NCI-H446 treated with DMSO at 0.1 percent for 48 hours (cell line): ENCODE measurements at regions not wholly inside any gene's neighbourhood (a gene's known extent, or its start where the extent isn't known, plus 50 kb on each side); places are given as distances from the start of the nearest gene placed in this dataset.
"Not testable (repeated sequence)": the region's sequence is repeated elsewhere in the genome, so short reads cannot be mapped to it uniquely, and the experiment has no call there.

ENCODE experiments used
- DNase-seq: peaks from one replicate; lab custom pipeline; 2025; lab: John Stamatoyannopoulos, UW

- no peak for DNase-seq
Observed at GRCh38 chr18:25560369-25560768, 208.4 kb upstream of the ZNF521 start.

DNA sequence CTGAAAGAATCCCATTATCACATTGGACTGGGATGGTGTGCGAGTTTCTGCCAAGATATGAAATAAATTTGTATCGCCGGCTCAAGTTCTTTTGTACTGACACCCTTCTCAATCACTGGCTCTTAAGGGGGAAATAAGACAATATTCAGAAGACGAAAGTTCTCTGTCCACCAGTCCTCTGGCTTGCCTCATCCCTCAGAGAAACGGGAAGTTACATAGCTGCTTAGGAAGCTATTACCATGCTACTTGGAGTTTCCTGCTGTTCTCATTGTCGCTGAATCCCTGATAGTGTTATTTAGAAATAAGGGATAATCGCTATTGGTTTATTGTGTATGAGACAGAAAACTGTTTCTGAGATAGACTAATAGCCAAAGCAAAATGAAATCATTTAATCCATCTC is 205.0 kb upstream of the ZNF521 start:
- no peak for DNase-seq

DNA sequence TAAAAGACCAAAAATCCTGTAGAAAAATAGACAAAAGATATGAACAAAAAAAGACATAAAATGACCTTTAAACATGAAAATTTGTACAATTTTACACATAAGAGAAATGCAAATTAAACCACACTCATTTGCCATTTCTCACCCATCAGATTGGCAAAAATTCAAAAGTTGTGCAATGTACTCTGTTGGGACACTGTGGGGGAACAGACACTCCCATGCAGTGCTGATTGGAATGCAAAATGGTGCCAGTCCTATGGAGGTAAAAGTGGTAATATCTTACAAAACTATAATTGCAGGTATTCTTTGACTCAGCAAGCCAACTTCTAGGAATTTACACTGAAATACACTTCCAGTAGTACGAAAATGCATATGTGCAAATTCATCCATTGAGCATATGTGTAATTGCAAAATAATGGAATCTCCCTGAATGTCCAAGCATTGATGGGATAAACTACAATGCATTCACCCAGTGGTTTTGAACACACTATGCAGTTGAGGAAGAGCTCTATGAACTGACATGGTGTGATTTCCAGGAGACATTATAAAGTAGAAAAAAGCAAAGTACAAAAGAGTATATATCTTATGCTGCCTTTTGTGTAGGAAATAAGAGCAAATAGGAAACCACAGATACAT is 201.8 kb upstream of the ZNF521 start:
- DNase-seq = no peak

DNA sequence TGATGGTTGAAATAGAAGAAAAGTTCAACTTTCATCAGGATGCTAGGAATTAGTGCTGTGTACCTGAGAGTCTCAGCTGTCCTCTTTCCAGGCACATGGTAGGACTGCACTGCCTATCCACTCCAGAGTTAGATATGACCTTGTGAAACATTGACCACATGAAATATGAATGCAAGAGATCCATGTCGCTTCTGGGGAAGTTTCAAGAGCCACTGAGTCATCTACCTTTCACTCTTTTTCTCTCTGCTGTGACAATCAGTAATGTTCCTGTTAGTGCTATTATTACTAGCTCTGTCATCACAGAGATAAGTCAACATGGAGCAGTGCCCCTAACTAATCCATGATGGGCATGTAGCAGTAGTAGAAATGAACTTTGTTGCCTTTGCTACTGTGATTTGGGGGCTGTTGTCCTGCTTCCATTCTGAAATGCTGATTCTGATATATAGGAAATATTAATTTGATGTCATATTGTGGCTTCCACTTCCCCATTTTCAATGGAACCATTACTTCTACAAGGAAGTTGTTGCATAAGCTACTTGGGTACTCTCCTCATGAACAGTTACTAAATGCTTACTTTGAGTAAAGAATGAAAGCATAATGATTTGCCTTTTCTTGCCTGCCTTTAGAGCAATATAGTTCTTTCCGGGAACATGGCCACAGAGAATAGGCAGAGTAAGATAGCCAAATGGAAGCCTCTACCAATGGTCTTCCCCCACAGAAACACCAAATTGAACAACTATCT is 192.8 kb upstream of the ZNF521 start:
- no peak for DNase-seq

GRCh38 chr18:25538175-25538922 is 186.4 kb upstream of the ZNF521 start:
- DNase-seq = no peak

DNA sequence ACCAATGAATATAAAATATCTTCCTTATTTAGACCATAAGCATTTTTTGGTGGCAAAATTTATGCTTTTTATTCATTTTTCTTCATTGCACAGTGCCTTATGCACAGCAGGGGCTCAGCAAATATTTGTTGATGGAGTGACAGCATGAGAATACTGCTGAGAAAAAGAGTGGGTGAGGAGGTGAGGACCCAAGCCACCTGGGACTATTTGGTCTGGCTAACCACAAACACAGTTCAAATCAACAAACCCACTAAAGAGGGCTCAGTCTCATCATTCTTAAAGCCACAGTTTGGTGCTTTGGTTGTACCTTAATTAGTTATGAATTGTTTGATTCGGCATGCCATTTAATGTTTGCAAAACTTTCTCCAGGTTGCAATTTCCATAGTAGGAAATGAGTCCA is 183.5 kb upstream of the ZNF521 start:
- no peak for DNase-seq

DNA sequence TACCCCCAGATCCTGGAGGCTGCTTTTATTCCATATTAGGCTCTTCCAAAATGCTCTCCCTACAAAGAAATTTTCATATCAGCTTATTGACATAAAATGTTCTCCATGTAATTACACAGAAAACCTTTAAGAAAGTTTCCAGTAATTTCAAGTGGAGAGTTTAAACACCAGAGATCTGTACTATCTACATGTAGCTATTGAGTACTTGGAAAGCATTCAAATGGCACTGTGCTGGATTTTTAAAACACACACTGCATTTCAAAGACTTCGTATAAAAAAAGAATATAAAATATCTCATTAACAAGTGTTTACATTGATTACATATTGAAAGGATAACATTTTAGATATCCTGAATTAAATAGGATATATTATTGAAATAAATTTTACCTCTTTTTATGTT is 182.4 kb upstream of the ZNF521 start:
- DNase-seq = no peak

DNA sequence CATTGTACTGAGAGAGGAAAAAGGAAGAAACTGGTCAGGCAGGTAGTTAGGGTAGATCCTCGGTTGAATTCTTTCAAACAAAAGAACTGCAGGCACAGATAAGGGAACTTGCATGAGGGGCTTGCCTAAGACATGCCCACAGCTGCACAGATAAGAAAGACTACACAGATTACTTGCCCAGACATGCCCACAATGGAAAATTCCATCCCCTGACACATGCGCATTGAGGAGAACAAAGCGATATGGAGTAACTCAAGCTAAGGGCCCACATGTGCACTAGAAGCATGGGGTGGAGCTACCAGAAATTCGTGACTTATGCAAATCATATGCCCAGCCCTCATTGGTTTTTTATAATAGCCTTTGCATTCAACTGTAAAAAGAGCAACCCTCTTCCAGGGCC is 181.3 kb upstream of the ZNF521 start:
- no peak for DNase-seq

DNA sequence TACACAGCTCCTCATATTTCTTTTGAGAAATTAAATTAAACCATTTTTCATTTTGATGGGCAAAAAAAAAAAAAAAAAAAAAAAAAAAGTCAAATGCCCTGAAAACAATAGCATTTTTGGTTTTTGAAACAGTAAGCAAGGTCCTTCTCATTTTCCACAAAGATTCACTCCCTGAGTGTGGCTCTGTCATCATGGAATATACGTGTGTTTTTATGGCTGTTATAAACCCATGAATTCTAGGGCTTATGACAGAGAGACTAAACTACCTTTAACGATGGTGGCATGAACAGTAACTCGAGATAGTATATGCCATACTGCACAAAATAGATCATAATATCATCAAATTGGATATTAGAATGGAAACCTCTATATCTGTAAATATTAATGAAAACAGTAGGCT is 179.2 kb upstream of the ZNF521 start:
- no peak for DNase-seq

GRCh38 chr18:25525789-25526188 is 173.8 kb upstream of the ZNF521 start:
- DNase-seq = not testable (repeated sequence)

GRCh38 chr18:25518716-25519053 is 166.7 kb upstream of the ZNF521 start:
- no peak for DNase-seq

DNA sequence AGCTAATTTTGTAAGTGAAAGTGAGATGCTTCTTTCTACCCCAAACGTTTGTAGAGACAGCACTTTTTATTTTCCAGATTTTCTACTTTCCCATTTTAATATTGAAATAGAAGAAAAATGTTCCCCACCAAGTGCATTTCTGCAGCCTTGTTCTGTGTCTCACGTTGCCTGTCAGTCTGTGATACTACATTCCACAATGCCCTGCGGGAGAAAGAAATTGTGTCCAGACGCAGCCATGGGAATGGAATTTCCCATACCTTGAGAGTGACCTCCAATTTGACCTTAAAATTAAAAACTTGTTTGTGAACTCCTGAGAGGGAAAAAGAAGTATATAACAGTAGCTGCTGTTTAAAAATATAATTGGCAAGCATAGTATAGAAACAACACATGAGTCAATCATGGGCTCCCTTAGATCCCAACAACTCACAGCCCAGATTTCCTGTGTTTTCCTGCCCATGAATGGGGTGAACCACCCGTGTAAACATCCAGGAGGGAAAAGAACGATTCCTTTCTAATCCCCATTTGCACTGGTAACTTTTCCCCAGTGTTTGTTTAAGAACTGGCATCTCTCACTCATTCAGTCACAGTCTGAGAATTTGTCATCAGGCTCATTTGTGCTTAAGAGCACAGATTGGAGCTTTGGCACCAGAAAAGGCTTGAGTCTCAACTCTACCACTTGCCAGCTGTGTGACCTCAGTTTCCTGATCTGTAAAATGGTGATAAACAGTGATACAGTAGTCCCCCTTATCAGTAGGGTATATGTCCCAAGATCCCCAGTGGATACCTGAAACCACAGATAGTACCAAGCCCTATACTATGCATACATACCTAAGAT is 166.1 kb upstream of the ZNF521 start:
- DNase-seq = no peak

- DNase-seq = no peak
Observed at GRCh38 chr18:25516747-25517498, 165.0 kb upstream of the ZNF521 start.

DNA sequence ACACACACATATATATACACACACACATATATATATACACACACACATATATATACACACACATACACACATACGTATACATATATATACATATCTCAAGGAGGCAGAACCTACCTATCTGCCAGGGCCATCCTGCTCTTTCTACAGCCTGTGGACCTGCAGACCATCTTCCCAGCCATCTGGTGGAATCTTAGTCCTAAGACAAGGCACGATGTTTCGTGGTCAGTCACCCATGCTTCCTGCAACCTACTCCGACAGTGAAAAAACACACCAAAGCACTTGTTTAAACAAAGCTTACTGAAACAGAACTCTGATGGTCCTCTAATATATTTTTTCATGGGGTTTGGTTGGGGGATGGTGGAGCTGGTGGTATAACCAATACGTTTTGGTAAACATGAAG is 164.2 kb upstream of the ZNF521 start:
- no peak for DNase-seq

DNA sequence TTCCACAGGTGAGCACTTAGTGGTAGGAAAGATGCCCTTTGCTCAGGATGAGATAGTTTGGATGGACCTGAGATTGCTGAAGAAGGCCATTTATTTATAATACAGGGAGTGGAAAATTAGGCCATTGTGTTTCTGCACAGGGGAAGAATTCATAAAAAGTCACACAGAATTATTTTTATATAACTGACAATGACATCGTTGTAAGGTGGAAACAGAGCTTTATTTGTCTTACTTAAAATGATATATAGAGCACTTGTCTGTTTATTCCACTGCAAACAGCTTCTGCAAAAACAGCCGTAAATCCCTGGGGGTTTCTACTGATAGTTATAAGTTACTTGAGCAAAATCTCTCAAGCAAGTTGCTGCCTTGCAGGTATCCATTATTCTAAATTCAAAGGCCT is 158.1 kb upstream of the ZNF521 start:
- no peak for DNase-seq

GRCh38 chr18:25503567-25504081 is 151.7 kb upstream of the ZNF521 start:
- DNase-seq = peak; percentile 8

DNA sequence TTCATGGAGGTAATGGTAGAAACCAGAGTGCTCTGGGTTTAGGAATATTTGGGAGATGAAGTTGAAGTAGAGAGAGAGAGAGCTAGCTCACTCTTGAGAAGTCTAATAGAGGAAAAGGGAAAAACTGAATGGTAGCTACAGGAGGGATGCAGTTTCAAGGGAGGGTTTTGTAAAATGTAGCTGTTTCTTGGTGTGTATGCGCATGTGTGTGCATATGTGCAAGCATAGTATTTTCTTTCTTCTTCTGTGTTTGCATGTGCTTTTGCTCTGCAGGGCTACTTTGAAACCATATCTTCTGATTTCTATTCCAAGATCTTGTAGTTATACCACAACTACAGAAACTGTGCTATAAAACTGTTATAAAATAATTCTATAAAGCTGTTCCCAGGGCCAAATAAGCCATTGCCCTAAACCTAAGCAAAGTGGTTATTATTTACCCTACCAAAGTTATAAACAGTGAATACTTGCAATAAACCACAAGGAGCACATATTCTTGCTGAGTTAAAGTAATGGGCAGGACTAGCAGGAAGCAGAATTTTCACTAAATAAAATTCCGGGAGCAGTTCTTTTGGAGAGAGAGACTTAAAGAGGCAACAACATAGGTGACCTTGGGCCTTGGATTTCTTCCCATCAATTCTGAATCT is 145.3 kb upstream of the ZNF521 start:
- no peak for DNase-seq

GRCh38 chr18:25496544-25496943 is 144.6 kb upstream of the ZNF521 start:
- no peak for DNase-seq

DNA sequence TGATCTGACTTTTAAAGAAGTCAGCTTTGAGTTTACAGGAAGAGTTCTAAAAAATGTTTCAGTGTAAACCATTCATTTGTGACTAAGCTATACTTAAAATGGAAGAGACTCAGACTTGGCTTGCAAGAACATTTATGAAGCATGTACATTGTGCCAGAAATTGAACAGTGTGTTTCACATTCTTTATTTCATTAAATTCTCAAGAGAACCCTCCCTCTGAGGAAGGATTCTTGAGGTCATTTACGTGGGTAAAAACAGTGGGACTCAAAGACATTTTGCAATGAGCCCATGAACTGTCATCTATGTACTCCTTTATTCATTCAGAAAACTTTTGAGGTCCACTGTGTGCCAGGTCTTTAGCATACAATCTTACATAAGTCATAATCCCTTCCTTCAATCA is 143.6 kb upstream of the ZNF521 start:
- DNase-seq = no peak

DNA sequence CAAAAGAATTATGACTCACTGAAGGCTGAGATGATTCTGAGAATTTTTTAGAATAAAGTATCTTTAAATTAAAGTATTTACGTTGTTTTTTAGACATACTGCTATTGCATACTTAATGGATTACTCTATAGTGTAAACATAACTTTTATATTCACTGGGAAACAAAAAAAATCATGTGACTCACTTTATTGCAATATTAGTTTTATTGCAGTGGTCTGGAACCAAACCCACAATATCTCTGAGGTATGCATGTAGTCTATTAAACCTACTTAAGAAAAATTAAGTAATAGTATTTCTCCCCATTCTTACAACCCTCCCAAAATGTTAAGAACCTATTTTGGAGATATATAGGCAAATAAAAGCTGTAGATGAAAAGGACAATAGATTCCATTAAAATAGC is 142.9 kb upstream of the ZNF521 start:
- DNase-seq = no peak

DNA sequence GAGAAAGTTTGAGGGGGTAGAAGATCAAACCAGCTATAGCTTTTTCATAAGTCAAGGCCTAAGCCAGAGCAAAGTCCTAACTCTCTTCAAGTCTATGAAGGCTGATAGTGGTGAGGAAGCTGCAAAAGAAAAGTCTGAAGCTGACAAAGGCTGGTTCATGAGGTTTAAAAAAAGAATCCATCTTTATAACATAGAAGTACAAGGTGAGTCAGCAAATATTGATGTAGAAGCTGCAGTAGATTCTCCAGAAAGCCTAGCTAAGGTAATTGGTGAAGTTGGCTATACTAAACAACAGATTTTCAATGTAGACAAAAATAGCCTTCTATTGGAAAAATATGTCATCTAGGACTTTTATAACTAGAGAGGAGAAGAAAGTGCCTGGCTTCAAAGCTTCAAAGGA is 141.4 kb upstream of the ZNF521 start:
- no peak for DNase-seq
